ENCODE measurements at regions not wholly inside any gene's neighbourhood (a gene's known extent, or its start where the extent isn't known, plus 50 kb on each side); places are given as distances from the start of the nearest gene placed in this dataset.

DNA sequence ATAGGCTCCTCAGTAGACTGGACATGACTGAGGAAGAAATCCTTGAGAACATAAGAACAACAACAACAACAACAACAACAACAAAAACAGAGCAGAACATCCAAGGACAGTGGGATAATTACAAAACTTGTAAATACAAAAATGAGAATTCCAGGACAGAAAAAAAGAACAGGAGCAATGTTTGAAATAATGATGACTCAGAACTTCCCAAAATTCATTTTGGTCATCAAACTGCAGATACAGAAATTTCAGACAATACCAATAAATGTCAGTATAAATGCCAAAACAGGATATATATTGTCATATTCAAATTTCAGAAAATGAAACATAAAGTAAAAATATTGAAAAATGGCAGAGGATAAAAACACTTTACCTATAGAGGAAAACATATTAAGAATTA lies 259.0 kb downstream of the TRIM36 start:
- H3K36me3 ChIP-seq (ENCODE audit: insufficient read depth, low read length): no peaks in the 10 kb centered on the region
- no peaks in the 10 kb centered on the region for H4K20me1 ChIP-seq (ENCODE audit: insufficient read depth, low read length)
- no peaks in the 10 kb centered on the region for H3K27me3 ChIP-seq (ENCODE audit: insufficient read depth, low read length)
- no peak overlapping the region for H2AFZ ChIP-seq (ENCODE audit: low read length)
- no peaks in the 10 kb centered on the region for H3K4me1 ChIP-seq (ENCODE audit: insufficient read depth, low read length)
- no peak overlapping the region for H3K4me3 ChIP-seq (ENCODE audit: insufficient read depth, low read length)
- TF ChIP-seq, protein P1, sequence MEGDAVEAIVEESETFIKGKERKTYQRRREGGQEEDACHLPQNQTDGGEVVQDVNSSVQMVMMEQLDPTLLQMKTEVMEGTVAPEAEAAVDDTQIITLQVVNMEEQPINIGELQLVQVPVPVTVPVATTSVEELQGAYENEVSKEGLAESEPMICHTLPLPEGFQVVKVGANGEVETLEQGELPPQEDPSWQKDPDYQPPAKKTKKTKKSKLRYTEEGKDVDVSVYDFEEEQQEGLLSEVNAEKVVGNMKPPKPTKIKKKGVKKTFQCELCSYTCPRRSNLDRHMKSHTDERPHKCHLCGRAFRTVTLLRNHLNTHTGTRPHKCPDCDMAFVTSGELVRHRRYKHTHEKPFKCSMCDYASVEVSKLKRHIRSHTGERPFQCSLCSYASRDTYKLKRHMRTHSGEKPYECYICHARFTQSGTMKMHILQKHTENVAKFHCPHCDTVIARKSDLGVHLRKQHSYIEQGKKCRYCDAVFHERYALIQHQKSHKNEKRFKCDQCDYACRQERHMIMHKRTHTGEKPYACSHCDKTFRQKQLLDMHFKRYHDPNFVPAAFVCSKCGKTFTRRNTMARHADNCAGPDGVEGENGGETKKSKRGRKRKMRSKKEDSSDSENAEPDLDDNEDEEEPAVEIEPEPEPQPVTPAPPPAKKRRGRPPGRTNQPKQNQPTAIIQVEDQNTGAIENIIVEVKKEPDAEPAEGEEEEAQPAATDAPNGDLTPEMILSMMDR (IDR thresholded peaks at IDR 0.05; ENCODE audit: extremely low read depth, low read depth, low read length): no peak
- no peak overlapping the region for H3K27ac ChIP-seq (ENCODE audit: low read depth, low read length)
- no peaks in the 10 kb centered on the region for H3K79me2 ChIP-seq (ENCODE audit: insufficient read depth, low read length)
- H3K4me2 ChIP-seq (ENCODE audit: insufficient read depth, low read length): no peak overlapping the region
- H3K9me3 ChIP-seq (ENCODE audit: low read depth, low read length): no peaks in the 10 kb centered on the region
- no peak for DNase-seq (ENCODE audit: insufficient read length, low spot score, missing footprints)

DNA sequence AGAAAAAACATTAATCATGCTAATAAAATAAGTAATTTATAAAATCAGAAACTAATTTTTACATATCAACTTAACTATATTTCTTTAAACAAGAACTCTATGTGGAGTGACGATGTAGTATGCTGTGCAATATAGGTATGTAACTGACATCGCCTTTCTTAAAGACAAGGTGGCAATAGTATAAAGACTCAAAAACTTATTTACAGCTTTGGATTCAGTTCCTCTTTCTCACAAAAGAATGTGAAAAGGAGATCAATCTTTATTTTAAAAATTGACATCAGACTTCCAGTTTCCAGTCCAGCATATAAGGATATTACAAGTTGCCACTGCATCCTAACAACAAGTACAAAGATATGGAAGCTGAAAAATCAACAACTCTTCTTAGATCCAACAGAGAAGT lies 260.3 kb downstream of the TRIM36 start:
- Histone ChIP-seq H4K20me1 (ENCODE audit: insufficient read depth, low read length) (no peaks in the 10 kb centered on the region), H3K4me1 (ENCODE audit: insufficient read depth, low read length) (no peaks in the 10 kb centered on the region), H3K4me2 (ENCODE audit: insufficient read depth, low read length) (no peak overlapping the region), H3K79me2 (ENCODE audit: insufficient read depth, low read length) (no peaks in the 10 kb centered on the region), H2AFZ (ENCODE audit: low read length) (no peak overlapping the region), H3K4me3 (ENCODE audit: insufficient read depth, low read length) (no peak overlapping the region), H3K36me3 (ENCODE audit: insufficient read depth, low read length) (no peaks in the 10 kb centered on the region), H3K27ac (ENCODE audit: low read depth, low read length) (no peak overlapping the region), H3K9me3 (ENCODE audit: low read depth, low read length) (no peaks in the 10 kb centered on the region), H3K27me3 (ENCODE audit: insufficient read depth, low read length) (no peaks in the 10 kb centered on the region)
- no peak for DNase-seq (ENCODE audit: insufficient read length, low spot score, missing footprints)
- TF ChIP-seq, protein P1 (IDR thresholded peaks at IDR 0.05; ENCODE audit: extremely low read depth, low read depth, low read length): no peak

DNA sequence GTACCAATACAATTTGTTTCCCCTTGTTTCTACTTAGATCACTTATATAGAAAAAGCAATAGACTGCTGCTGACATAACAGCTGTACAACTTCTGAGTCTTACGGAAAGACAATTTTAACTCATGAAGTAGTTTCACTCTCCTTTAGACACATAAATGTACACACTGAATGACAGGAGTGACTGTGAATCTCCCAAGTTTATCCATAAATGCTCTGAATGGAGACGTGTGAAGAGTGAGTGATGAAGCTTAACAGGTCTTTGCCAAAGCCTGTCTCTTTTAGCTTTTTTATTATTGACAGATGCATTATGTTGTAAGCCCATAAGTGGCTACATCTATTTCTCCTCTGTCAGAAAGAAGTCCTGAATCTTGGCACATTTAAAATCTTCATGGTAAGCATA lies 265.9 kb downstream of the TRIM36 start:
- no peak overlapping the region for H3K4me2 ChIP-seq (ENCODE audit: insufficient read depth, low read length)
- peak; percentile 15 for DNase-seq (ENCODE audit: insufficient read length, low spot score, missing footprints)
- H2AFZ ChIP-seq (ENCODE audit: low read length): no peak overlapping the region
- H3K79me2 ChIP-seq (ENCODE audit: insufficient read depth, low read length): no peaks in the 10 kb centered on the region
- no peaks in the 10 kb centered on the region for H3K4me1 ChIP-seq (ENCODE audit: insufficient read depth, low read length)
- TF ChIP-seq, protein P1 (IDR thresholded peaks at IDR 0.05; ENCODE audit: extremely low read depth, low read depth, low read length): no peak
- no peak overlapping the region for H3K4me3 ChIP-seq (ENCODE audit: insufficient read depth, low read length)
- H3K27ac ChIP-seq (ENCODE audit: low read depth, low read length): no peak overlapping the region
- peaks cover 7% of the 10 kb centered on the region for H3K9me3 ChIP-seq (ENCODE audit: low read depth, low read length)
- no peaks in the 10 kb centered on the region for H4K20me1 ChIP-seq (ENCODE audit: insufficient read depth, low read length)
- H3K36me3 ChIP-seq (ENCODE audit: insufficient read depth, low read length): no peaks in the 10 kb centered on the region
- no peaks in the 10 kb centered on the region for H3K27me3 ChIP-seq (ENCODE audit: insufficient read depth, low read length)

DNA sequence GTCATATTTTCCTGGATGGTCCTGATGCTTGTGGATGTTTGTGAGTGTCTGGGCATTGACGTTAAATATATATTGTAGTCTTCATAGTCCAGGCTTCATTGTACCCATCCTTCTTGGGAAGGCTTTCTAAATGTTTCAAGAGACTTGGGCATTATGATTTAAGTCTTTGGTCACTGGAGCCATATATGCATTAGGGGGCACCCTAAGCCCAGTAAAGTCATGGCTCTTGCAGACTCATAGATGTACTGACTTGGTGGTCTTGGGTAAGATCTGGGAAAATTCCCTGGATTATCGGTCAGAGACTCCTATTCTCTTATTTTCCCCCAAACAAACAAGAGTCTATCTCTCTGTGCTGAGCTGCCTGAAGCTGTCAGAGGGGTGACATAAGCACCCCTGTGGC lies 271.1 kb downstream of the TRIM36 start:
- no peak overlapping the region for H3K4me3 ChIP-seq (ENCODE audit: insufficient read depth, low read length)
- no peaks in the 10 kb centered on the region for H3K36me3 ChIP-seq (ENCODE audit: insufficient read depth, low read length)
- no peaks in the 10 kb centered on the region for H4K20me1 ChIP-seq (ENCODE audit: insufficient read depth, low read length)
- H3K9me3 ChIP-seq (ENCODE audit: low read depth, low read length): peaks cover 7% of the 10 kb centered on the region
- no peak overlapping the region for H3K27ac ChIP-seq (ENCODE audit: low read depth, low read length)
- no peaks in the 10 kb centered on the region for H3K27me3 ChIP-seq (ENCODE audit: insufficient read depth, low read length)
- no peaks in the 10 kb centered on the region for H3K4me1 ChIP-seq (ENCODE audit: insufficient read depth, low read length)
- TF ChIP-seq, protein P1 (IDR thresholded peaks at IDR 0.05; ENCODE audit: extremely low read depth, low read depth, low read length): no peak
- H3K4me2 ChIP-seq (ENCODE audit: insufficient read depth, low read length): no peak overlapping the region
- H3K79me2 ChIP-seq (ENCODE audit: insufficient read depth, low read length): no peaks in the 10 kb centered on the region
- DNase-seq (ENCODE audit: insufficient read length, low spot score, missing footprints): no peak
- H2AFZ ChIP-seq (ENCODE audit: low read length): no peak overlapping the region

All from osteoblast (primary cell).